ENCODE measurements at regions not wholly inside any gene's neighbourhood (a gene's known extent, or its start where the extent isn't known, plus 50 kb on each side); places are given as distances from the start of the nearest gene placed in this dataset.

DNA sequence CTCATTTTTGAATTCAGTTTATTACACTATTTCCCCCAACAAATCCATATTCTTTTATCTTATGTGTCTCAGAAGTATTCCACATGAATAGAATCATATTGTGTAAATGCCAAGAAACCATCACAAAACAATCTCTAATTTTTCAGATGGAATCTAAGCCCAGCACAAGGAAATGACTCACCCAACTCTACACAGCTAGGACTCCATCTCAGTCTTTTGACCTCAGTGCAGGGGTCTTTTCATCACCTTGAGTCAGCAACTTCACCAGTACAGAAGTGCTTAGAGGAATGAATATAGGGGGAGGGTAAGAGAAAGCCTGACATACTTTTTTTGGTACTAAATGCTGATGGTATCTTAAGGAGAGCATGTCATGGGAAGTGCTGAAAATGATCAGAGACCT is 169.3 kb upstream of the LRRN1 start:
- peak; percentile 60 to 68 for DNase-seq (ENCODE audit: low read depth in 2 of 2)

DNA sequence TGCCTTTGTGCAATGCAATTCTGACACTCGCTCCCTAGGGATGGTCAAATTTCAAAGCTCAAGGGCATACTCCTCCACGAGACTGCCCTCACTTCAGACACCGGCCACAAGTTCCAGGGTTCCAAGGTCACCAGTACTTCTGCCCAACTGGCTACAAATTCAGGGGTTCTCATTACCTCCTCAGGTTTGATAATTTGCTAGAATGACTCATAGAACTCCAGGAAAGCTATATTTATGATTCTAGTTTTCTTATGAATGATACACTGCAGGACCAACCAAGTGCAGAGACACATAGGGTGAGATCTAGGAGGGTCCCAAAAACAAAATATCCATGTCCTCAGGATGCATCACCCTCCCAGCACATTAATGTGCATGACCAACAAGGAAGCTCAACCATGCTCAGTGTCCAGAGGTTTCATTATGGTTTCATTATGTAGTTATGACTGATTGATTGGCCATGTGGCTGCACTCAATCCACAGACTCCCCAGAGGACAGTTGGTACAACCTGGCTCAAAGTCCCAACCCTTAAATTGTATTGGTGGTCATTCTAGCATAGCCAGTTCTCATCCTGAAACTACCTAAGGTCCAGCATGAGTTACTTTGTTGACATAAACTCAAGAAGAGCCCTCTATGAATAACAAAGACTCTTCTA is 170.4 kb upstream of the LRRN1 start:
- no peak for DNase-seq (ENCODE audit: low read depth in 2 of 2)

DNA sequence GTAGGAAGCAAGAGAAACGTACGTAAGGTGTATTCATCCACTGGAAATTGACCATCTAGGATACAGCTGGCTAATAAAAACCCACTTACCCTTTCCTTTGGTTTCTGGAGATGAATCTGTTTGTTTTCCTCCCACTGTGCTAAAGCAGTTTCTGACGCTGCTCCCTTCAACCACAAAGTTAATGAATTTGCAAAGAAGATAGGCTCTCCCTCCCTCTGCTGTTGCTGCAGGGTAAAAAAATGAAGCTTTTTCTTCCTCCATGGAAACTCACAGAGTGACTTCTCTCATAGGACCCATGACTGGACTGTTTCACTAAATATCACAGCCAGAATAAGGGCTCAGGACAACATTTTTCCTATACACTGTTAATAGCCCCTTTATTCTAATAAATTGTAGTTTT is 172.1 kb upstream of the LRRN1 start:
- DNase-seq (ENCODE audit: low read depth in 2 of 2) = no peak

DNA sequence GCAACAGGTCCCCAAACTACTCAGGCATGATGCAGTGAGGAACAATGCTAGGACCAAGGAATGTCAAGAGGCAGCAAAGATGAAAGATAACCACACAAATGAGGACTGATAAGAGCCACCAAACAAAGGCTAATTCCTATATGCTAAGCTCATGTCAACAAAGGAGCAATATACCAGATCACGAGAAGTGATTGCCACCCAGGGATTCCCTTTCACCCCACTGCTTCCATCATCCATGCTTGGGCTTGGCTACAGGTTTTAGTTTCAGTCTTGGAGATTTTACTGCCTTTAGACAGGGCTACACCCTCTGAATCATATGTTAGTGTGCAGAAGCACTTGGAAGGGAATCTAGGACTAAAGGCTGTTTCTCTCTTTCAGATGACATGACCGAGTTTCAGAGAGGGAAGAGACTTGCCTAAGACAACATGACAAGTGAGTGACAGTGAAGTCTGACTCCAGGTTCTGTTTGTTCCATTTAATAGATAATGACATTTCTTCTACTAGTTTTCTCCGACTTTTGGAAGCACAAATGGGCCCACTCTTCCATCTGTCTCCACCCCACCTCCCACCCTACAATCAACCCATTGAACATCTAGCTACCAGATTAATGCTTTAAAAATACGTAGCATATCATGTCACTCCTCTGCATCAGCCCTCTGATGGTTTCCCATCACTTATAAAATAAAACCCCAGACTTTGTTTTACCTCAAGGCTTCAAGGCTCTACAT is 173.5 kb upstream of the LRRN1 start:
- DNase-seq (ENCODE audit: low read depth in 2 of 2) = no peak

DNA sequence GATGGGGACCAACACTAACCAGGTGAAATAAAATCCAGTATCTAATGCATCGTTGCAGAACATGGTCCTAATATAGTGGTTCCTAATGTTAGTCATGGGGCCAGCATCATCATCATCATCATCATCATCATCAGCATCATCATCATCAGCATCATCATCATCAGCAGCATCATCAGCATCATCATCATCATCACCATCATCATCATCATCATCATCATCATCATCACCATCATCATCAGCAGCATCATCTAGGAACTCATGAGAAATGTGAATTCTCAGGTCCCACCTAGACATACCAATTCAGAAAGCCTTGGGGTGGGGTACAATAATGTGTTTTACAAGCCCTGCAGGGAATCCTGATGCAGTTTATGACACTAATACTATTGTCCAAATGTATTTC is 179.4 kb upstream of the LRRN1 start:
- no peak for DNase-seq (ENCODE audit: low read depth in 2 of 2)

DNA sequence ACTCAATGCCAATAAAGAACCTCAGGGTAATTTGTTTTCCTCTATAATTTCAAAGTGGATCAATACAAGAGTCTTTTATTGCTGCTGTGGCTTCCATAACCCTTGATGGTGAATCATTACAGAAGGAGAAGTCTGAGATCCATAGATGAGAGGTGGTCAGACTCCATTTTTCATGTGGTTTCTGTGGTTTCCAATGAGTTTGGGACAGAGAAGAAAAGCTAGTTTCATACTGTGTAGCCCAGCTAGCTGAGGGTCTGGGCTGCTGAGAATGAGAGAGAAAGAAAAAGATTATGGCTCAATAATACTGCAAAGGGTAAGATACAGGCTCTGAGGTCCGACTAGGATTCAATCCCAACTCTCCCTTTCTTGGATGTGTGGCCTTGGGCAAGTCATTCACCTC is 180.6 kb upstream of the LRRN1 start:
- DNase-seq (ENCODE audit: low read depth in 2 of 2) = no peak

DNA sequence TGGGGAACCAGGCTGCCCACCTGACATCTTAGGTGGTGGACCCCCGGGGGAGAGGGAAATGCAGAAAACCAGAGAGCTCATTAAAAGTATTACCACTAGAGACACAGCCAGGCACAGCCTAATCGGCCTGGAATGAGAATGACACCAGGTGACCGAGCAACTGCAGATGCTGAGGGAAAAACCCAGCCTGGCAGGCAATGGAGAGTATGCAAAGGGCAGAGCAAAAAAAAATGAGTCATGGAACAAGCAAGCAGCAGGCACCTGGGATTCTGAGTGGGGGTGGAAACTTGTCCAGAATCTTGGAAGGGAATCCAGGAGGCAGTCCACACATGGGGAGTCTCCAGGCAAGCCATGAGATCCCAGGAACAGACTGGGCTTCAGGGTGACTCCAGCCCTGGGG is 183.7 kb upstream of the LRRN1 start:
- no peak for DNase-seq (ENCODE audit: low read depth in 2 of 2)

DNA sequence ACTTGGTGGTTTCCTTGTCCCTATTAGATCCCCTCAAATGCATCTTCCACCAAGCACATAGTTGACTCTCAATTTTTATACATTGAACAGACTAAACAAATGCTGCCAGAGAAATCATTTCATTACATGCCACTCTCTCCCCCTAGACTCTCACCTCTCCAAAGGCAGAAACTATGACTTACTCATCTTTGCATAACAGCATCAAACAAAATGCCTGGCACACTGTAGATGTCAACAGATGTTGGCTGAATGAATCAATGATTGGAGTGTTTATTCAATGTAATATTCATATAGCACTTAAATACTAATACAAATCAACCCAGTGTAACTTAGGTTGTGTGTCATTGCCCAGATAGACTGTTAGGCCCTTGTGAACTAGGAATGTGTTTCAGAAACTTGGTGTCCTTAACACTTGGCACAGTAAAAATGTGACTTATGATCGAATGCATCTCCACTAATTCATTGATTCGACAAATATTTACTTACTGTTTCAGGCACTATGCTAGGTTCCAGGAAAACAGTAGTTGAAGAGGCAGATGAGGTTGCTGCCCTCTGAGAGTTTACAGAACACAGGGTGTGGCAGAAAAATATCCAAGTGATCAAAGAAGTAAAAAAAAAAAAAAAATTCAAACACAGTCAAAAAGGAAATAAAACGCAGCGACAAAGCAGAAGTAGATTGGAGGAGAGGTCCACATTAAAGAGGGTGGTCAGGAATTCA is 188.5 kb upstream of the LRRN1 start:
- DNase-seq (ENCODE audit: low read depth in 2 of 2) = no peak

DNA sequence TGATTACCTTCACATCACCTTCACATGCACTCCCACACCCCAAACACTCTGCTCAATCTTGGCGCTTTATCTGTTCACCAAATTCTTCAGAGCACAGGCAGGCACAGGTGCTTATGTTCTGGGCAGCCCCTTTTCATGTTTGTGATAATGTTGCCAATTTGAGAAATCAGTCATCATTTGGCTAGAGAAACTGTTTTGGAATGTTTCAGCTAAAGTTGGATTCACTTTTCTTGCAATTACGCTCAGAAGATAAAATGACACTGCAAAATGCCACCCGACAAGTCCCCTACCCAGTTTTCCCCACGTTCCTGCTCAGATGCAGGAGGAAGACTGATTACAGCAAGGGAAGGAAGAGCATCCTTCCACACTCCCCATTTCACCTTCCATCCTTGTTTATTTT is 192.9 kb upstream of the LRRN1 start:
- no peak for DNase-seq (ENCODE audit: low read depth in 2 of 2)

DNA sequence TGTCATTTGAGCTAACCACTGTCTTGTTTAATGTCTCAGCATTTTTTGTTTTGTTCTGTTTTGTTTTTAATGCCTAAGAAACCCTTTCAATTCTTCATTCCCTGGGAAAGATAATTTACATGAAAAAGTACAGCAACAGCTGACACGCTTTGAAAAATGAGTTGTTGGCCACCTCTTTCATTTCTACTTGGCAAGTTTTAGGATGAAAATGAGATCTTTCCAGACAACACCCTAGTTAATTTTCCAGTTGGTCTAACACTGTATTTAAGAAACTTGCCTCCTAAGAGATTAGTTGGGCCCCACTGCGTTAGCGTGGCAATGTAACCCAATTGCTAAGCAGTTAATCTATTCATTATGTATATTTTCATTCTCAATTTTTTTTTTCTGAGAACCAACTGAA is 194.0 kb upstream of the LRRN1 start:
- no peak for DNase-seq (ENCODE audit: low read depth in 2 of 2)

DNA sequence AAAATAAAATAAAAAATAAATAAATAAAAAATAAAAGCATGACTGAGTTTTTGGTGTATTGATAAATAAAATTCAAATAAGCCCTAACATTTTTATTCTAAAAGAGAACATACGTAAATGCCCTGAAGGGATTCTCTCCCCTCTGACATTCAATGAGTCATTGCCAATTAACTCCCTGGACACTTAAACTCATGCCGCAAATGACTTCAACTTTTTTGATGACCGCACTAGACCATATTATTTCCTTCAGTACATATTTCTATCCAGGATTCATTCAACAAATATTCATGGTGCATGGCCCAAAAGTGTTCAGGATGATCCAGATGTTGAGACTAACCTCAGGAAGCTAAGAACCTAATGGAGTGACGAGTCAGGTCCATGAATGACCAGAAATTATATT is 195.9 kb upstream of the LRRN1 start:
- DNase-seq (ENCODE audit: low read depth in 2 of 2) = no peak

DNA sequence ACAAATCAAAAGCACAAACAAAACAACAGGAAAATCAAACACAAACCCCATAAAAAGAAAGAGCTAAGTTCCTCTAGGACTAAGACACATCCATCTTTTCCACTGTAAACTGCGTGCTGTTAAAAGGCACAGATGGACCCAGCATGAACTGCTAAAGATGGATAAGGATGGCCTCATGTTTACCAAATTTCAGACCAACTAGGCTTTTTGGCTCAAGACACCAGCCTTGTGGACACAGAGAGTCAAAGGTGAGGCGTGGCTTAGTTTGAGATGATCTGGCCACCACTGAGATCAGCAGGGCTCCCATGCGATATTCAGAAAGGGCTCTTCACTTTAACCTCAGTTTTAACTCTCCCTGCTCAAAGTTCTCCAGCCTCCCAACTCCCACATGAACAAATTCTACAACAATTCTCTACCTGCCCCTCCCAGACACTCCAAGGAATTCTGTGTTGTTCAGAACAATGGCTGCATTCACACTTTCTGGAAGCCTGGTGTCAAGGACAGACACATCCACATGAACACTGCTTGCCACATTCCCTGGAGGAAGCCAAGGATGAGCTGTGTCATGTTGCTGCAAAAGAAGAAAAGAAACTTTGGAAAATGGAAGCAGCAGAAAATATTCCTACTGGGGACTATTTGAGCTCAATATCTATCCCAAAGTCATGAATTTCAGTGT is 198.4 kb upstream of the LRRN1 start:
- no peak for DNase-seq (ENCODE audit: low read depth in 2 of 2)

DNA sequence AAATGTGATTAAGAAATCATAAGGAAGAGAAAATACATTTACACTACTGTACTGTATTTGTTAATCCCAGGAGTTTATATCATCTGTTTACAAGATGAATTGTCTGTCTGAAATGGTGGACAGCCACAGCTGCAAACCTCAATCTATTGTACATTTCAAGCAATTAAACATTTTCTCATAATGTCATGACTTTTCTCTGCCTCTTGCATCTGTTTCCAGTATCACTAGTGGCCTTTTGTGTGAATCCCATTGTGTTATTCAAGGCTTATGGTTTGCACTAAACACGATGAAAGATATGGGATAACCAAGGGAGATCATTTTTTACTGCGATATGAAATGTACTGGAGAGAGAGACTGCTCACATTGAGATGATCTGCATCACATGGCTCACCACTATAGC is 200.2 kb upstream of the LRRN1 start:
- no peak for DNase-seq (ENCODE audit: low read depth in 2 of 2)

DNA sequence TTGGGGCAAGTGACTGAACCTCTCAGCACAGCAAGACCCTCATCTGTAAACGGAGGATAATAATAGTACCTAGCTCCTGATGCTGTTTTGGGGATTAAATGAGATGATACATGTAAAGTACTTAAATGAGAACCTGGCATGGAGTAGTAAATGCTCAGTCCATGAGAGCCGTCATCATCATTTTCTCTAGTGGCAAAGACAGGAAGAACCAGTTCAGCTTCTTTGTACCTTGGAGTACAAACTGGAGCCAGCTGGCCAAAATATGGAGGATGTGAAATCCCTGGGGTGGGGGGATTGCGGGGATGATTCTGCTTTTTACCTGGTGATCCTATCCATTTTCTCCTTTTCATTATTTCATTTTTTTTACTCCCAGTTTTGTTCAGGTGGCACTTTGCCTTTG is 204.2 kb upstream of the LRRN1 start:
- DNase-seq (ENCODE audit: low read depth in 2 of 2) = no peak

DNA sequence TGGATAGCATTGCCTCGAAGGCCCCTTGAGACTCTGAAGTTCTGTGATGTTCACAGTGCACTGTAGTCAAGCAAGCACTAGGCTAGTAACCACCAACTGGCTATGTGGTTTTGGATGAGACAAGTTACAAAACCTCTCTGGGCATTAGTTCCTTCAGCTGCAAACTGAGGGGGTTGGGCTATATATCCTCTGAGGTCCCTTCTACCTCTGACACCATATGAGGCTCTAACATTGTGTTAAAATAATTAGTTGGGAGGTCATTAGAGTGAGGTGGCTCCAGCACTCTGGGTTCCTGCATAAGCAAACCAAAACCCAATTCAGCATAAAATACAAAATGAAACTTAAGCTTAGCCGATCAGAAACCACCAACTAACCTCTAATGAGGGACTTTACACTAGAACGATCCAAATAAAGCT is 209.5 kb upstream of the LRRN1 start:
- DNase-seq (ENCODE audit: low read depth in 2 of 2) = no peak

DNA sequence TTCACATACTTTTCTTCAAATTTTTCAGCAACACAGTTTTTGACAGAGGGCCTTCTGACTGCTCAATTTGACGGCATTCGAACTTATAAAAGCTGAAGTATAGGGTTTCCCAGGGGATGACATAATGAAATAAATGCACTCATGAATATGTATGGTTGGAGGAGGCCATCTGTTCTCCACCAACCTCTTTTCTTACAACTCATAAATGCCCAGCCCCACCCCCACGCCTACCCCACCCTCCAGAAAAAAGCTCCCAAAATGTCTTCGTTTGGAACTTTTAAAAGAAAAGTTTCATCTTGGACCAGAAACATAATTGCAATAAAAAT is 211.6 kb upstream of the LRRN1 start:
- no peak for DNase-seq (ENCODE audit: low read depth in 2 of 2)

DNA sequence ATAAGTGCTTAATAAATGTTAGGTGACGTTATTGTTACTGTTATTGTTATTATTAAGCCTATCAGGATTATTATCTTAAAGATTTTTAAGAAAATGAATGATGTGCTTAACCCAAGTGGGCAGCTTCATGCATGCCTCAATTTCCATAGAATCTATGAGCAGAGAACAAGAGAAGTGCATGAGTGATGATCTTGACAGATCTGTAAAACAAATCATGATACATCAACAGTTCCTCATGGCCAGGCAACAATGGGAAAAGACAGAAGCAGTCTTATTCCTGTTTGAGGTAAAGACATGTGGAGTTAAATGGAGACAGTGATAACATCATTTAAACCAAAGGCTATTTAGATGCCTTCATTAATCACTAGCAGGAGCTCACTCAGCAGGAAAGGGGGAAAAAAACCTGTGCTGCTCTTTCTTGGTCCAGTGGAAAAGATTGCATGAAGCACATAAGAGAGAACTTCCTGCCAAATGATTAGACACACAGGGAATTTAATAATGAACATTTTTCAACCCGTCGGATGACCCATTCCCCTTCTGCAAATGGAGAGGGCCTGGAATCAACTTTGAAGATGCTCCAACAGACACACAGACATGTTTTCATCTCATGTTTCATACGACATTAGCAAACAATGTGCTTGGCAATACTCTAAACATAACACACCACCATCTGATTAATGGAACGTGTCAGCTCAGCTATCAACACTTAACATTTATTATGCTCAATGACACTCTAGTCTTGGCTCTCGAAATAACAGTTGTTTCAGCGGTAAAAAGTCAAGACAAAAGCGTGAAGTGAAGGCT is 212.2 kb upstream of the LRRN1 start:
- peak; percentile 35 to 42 for DNase-seq (ENCODE audit: low read depth in 2 of 2)

DNA sequence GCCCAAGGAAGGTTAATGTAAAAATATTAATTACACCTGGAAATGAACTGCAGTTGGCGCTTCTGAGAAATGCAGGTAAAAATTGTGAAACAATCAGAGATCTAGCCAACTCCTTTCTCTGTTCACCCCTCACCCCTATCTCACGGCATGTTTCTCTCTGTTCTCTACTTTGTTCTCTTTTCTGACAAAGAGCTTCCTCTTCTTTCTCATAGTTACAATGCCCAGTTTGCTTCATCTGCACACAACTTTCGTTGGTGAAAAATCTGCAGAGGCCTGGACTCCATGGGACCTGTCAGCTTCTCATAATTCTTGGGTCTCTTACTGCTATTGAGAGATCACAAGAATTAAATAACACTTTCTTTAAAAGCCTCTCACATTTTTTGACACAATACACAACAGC is 212.9 kb upstream of the LRRN1 start:
- no peak for DNase-seq (ENCODE audit: low read depth in 2 of 2)

DNA sequence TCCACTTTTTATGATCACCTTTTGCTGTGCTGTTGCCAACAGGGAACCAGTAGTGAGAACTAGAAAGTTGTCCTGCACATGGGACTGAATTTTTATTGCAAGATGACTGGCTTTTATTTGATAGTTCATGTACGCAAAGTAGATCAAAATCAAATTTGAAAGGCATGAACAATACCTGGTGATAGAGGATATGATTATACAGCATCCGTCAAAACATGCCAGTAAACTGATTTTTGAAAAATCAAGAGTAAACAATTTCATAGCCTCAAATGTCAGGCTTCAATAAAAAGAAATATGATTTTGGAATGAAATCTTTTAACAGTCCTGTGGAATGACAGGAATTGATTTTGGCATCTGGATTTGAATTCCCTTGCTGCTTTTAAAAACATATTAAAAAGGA is 219.6 kb upstream of the LRRN1 start:
- no peak for DNase-seq (ENCODE audit: low read depth in 2 of 2)

DNA sequence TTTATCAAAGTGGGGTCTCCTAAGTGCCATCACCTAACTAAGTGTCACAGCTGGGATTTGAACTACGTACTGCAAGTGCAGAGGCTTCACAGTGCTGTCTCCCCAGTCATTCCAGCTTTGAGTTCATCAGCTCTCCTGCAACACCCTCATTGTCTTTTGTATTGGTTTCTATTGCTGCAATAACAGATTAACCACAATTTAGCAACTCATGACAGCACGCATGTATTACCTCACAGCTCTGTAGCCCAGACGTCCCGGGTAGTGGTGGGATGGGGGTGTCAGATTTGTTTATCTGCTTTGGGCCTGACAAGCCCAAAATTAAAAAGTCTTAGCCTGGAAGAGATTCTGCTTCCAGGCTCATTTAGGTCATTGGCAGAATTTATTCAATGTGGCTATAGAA is 220.5 kb upstream of the LRRN1 start:
- DNase-seq (ENCODE audit: low read depth in 2 of 2) = no peak

DNA sequence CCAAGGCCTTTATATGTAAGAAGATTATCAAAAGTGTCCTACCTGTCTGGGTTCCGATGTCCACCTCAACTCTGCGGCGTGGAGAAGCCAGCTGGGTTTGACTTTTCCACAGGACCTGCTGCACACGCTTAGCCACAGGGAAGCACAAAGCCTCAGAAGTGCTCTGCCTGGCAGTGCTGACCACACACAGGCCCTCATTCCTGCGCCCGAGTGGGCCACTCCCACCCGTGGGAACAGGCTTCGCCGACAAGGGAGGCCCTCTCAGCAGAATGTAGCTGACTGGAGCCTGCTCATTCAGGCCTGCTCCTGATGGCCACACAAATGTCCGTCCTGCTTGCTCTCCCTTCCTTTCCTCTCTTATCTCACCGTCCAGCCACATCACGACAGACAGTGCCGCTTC is 221.4 kb upstream of the LRRN1 start:
- no peak for DNase-seq (ENCODE audit: low read depth in 2 of 2)

DNA sequence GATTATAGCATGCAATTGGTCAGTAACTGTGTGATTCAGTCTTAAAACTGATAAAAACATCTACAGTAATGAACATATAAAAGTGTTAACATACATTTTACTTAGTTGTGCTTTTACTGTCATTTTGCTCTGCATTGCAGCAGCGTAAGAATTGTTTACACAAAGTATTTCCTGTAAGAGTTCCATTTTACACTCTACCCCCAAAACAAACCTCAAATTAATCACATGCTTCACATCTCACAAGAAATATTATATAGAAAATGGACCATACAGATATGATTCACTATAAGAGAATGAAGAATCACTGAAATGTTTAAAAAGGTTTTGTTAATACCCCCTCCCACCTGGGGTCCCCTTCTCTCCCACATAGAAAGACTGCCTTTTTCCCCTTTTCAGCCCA is 225.9 kb upstream of the LRRN1 start:
- DNase-seq (ENCODE audit: low read depth in 2 of 2) = no peak
